CD8-positive, alpha-beta memory T cell (primary cell): ENCODE measurements at regions not wholly inside any gene's neighbourhood (a gene's known extent, or its start where the extent isn't known, plus 50 kb on each side); places are given as distances from the start of the nearest gene placed in this dataset.

Experiments
- CTCF ChIA-PET: fragments of 350-600 bp; sonication (Branson Sonifier 250); formaldehyde crosslinking; loops from one replicate; lab custom pipeline; 2021; ENCODE audit warnings: antibody characterized with exemption; lab: Charles Lee
- POLR2A ChIA-PET: fragments of 350-600 bp; sonication (Branson Sonifier 250); formaldehyde crosslinking; loops from one replicate; lab custom pipeline; 2021; ENCODE audit warnings: antibody characterized with exemption; lab: Charles Lee
- DNase-seq, 5 donors: peaks; one replicate each; pipeline versions ENCODE4 v3.0.0 to v3.0.0-alpha.2; 2020 to 2022; ENCODE audit warnings: mixed read lengths in 1 of 5
- H3K27ac ChIP-seq: one replicate; pipeline ENCODE4 v1.7.0; 2013; ENCODE audit warnings: low read depth, mild to moderate bottlenecking, low read length, moderate library complexity
- H3K27me3 ChIP-seq: 2 replicates; pipeline ENCODE4 v1.7.0; 2013; ENCODE audit warnings: low read length, mild to moderate bottlenecking; ENCODE audit not compliant: insufficient read depth, poor library complexity, severe bottlenecking
- H3K36me3 ChIP-seq: 2 replicates; pipeline ENCODE4 v1.7.0; 2013; ENCODE audit warnings: mild to moderate bottlenecking, low read length, moderate library complexity; ENCODE audit not compliant: insufficient read depth
- H3K4me1 ChIP-seq: 2 replicates; pipeline ENCODE4 v1.7.0; 2013; ENCODE audit warnings: mild to moderate bottlenecking, low read length, moderate library complexity; ENCODE audit not compliant: insufficient read depth
- H3K4me3 ChIP-seq: 2 replicates; pipeline ENCODE4 v1.7.0; 2013; ENCODE audit warnings: mild to moderate bottlenecking, low read length
- H3K9me3 ChIP-seq: 2 replicates; pipeline ENCODE4 v1.7.0; 2013; ENCODE audit warnings: mild to moderate bottlenecking, low read length
- H3K27ac Mint-ChIP-seq, 8 donors: one replicate each; pipeline ENCODE4 v1.8.0; 2020 to 2021; ENCODE audit warnings: mixed read lengths in 8 of 8, mild to moderate bottlenecking in 6 of 8, inconsistent platforms in 3 of 8, moderate library complexity in 3 of 8
- H3K27me3 Mint-ChIP-seq, 2 donors: one replicate each; pipeline ENCODE4 v1.8.0; 2020 to 2021; ENCODE audit warnings: mixed read lengths in 2 of 2, mild to moderate bottlenecking in 1 of 2, moderate library complexity in 1 of 2
- H3K36me3 Mint-ChIP-seq, 3 donors: one replicate each; pipeline ENCODE4 v1.8.0; 2020 to 2021; ENCODE audit warnings: mixed read lengths in 3 of 3, inconsistent platforms in 1 of 3, mild to moderate bottlenecking in 1 of 3
- H3K4me1 Mint-ChIP-seq, 3 donors: one replicate each; pipeline ENCODE4 v1.8.0; 2020 to 2021; ENCODE audit warnings: mixed read lengths in 3 of 3, inconsistent platforms in 1 of 3, mild to moderate bottlenecking in 1 of 3
- H3K4me3 Mint-ChIP-seq, 7 donors: one replicate each; pipeline ENCODE4 v1.8.0; 2020 to 2021; ENCODE audit warnings: mixed read lengths in 7 of 7, mild to moderate bottlenecking in 6 of 7, moderate library complexity in 4 of 7, inconsistent platforms in 2 of 7
- H3K9me3 Mint-ChIP-seq, 5 donors: one replicate each; pipeline ENCODE4 v1.8.0; 2020 to 2022; ENCODE audit warnings: mixed read lengths in 5 of 5, mild to moderate bottlenecking in 3 of 5, moderate library complexity in 2 of 5, inconsistent platforms in 1 of 5

GRCh38 chr11:119991022-119991404 lies 146.9 kb downstream of the TRIM29 start:
- ChIA-PET POLR2A (no interaction called here), CTCF (no interaction called here)
- Mint-ChIP-seq H3K36me3 (peaks cover 0 to 1% (median 0%) of the 10 kb centered on the region in 3 donors), H3K9me3 (no peaks in the 10 kb centered on the region), H3K4me3 (no peak overlapping the region), H3K4me1 (no peaks in the 10 kb centered on the region), H3K27me3 (peaks cover 10 to 26% of the 10 kb centered on the region in 2 donors), H3K27ac (no peak overlapping the region)
- Histone ChIP-seq H3K27ac (no peak overlapping the region), H3K4me1 (no peaks in the 10 kb centered on the region), H3K36me3 (no peaks in the 10 kb centered on the region), H3K4me3 (no peak overlapping the region), H3K27me3 (no peaks in the 10 kb centered on the region), H3K9me3 (no peaks in the 10 kb centered on the region)
- no peak for DNase-seq

DNA sequence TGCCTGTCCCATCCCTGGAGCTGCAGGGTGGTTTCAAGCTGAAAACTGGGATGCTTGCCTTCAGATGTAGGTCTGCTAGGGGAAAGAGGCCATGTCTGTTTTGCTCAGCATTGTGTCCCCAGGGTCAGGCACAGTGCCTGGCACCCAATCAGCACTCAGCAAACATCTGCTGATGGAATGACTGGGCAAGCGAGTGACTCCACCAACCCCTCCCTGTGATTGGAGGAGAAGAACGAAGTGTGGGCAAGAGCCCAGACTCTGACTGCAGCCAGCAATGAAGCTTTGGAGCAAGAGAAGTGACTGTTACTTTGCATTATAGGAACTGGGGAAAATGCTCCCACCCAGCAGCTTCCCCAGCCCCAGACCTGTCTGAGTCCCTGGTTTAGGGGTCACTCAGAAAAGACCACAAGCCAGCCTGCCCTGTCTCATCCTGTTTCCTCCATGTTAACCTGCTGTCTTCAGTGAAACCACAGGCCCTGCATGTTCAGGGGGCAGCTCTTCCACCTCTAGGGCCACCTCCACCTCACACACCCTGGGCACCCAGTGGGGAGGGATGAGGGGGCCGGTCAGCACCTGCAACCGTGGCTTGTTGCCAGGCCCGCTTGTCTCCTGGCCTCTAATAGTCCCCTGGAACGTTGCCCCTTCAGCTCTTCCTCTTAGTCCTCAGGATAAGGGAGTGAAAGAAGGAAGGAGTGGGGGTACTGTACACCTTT lies 147.4 kb downstream of the TRIM29 start:
- no peaks in the 10 kb centered on the region for H3K4me1 ChIP-seq
- Mint-ChIP-seq H3K4me1 (no peaks in the 10 kb centered on the region), H3K27ac (no peak overlapping the region), H3K36me3 (peaks cover 0 to under 1% (median 0%) of the 10 kb centered on the region in 3 donors), H3K9me3 (no peaks in the 10 kb centered on the region), H3K4me3 (no peak overlapping the region), H3K27me3 (peaks cover 7 to 28% of the 10 kb centered on the region in 2 donors)
- no peak overlapping the region for H3K27ac ChIP-seq
- POLR2A ChIA-PET, result no interaction called here
- no peaks in the 10 kb centered on the region for H3K27me3 ChIP-seq
- CTCF ChIA-PET, result no interaction called here
- no peaks in the 10 kb centered on the region for H3K9me3 ChIP-seq
- no peak overlapping the region for H3K4me3 ChIP-seq
- H3K36me3 ChIP-seq, result no peaks in the 10 kb centered on the region
- no peak for DNase-seq

DNA sequence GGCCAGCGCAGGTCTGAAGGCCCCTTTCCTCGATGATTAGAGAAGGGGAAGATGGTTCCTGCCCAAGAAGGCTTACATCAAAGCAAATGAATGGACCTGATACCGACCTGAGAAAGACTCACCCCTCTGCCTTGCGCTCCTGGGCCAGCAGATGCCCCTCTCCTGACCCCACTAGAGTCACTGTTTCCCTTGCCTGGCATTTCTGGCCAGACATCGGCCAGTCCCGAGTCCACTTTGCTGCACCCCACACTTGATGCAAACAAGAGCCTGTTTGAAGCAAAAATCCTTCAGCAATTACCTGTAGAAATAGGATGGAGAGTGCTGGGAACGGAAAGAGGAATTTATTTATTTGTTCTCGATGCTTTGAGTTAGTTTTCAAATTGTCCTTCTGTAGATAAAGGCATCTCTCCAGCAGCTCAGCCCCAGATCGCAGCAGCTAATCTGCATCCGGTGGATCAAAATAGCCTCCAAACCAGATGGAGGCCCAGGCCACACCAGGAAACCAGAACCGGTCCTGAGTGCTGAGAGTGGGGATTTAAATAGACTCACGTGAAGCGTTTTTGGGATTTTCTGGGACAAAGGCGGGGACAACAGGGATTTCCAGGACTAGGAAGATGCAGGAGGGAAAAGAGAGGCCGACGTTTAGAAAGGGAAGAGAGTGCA lies 148.6 kb downstream of the TRIM29 start:
- Mint-ChIP-seq H3K36me3 (no peaks in the 10 kb centered on the region), H3K27ac (no peak overlapping the region), H3K4me3 (no peak overlapping the region), H3K4me1 (no peaks in the 10 kb centered on the region), H3K27me3 (peaks cover 7 to 31% of the 10 kb centered on the region in 2 donors), H3K9me3 (no peaks in the 10 kb centered on the region)
- Histone ChIP-seq H3K4me3 (no peak overlapping the region), H3K27ac (no peak overlapping the region), H3K4me1 (no peaks in the 10 kb centered on the region), H3K9me3 (no peaks in the 10 kb centered on the region), H3K36me3 (no peaks in the 10 kb centered on the region), H3K27me3 (no peaks in the 10 kb centered on the region)
- ChIA-PET POLR2A (no interaction called here), CTCF (no interaction called here)
- DNase-seq, result no peak

GRCh38 chr11:119985551-119985950 lies 152.4 kb downstream of the TRIM29 start:
- Histone ChIP-seq H3K4me1 (no peaks in the 10 kb centered on the region), H3K36me3 (no peaks in the 10 kb centered on the region), H3K4me3 (no peak overlapping the region), H3K27ac (no peak overlapping the region), H3K9me3 (no peaks in the 10 kb centered on the region), H3K27me3 (no peaks in the 10 kb centered on the region)
- DNase-seq, result no peak
- ChIA-PET POLR2A (no interaction called here), CTCF (no interaction called here)
- Mint-ChIP-seq H3K9me3 (no peaks in the 10 kb centered on the region), H3K27ac (no peak overlapping the region), H3K27me3 (peaks cover 8 to 19% of the 10 kb centered on the region in 2 donors), H3K36me3 (no peaks in the 10 kb centered on the region), H3K4me1 (no peaks in the 10 kb centered on the region), H3K4me3 (no peak overlapping the region)

GRCh38 chr11:119983816-119984215 lies 154.1 kb downstream of the TRIM29 start:
- H3K27me3 ChIP-seq, result no peaks in the 10 kb centered on the region
- no peak overlapping the region for H3K4me3 Mint-ChIP-seq
- ChIA-PET POLR2A (no interaction called here), CTCF (no interaction called here)
- H3K27ac ChIP-seq, result no peak overlapping the region
- peaks cover 6 to 13% of the 10 kb centered on the region in 2 donors for H3K27me3 Mint-ChIP-seq
- no peaks in the 10 kb centered on the region for H3K9me3 Mint-ChIP-seq
- no peaks in the 10 kb centered on the region for H3K4me1 ChIP-seq
- H3K9me3 ChIP-seq, result no peaks in the 10 kb centered on the region
- H3K4me1 Mint-ChIP-seq, result no peaks in the 10 kb centered on the region
- no peaks in the 10 kb centered on the region for H3K36me3 ChIP-seq
- DNase-seq, result no peak
- no peak overlapping the region for H3K4me3 ChIP-seq
- H3K27ac Mint-ChIP-seq, result no peak overlapping the region
- no peaks in the 10 kb centered on the region for H3K36me3 Mint-ChIP-seq

- no peak overlapping the region for H3K27ac Mint-ChIP-seq
These were observed 154.6 kb downstream of the TRIM29 start for GRCh38 chr11:119983240-119983732.

GRCh38 chr11:119982517-119983239 lies 155.2 kb downstream of the TRIM29 start:
- CTCF ChIA-PET, result no interaction called here
- Histone ChIP-seq H3K4me1 (no peaks in the 10 kb centered on the region), H3K4me3 (no peak overlapping the region), H3K9me3 (no peaks in the 10 kb centered on the region), H3K27ac (no peak overlapping the region), H3K27me3 (no peaks in the 10 kb centered on the region), H3K36me3 (no peaks in the 10 kb centered on the region)
- H3K27ac Mint-ChIP-seq, result no peak overlapping the region
- no peaks in the 10 kb centered on the region for H3K36me3 Mint-ChIP-seq
- no peak for DNase-seq
- no peaks in the 10 kb centered on the region for H3K4me1 Mint-ChIP-seq
- H3K27me3 Mint-ChIP-seq, result peaks cover 5 to 13% of the 10 kb centered on the region in 2 donors
- H3K4me3 Mint-ChIP-seq, result no peak overlapping the region
- POLR2A ChIA-PET, result no interaction called here
- H3K9me3 Mint-ChIP-seq, result no peaks in the 10 kb centered on the region

More at GRCh38 chr11:119983240-119983732, 154.6 kb downstream of the TRIM29 start:
- Mint-ChIP-seq H3K27me3 (peaks cover 5 to 12% of the 10 kb centered on the region in 2 donors), H3K4me3 (no peak overlapping the region), H3K36me3 (no peaks in the 10 kb centered on the region), H3K4me1 (no peaks in the 10 kb centered on the region), H3K9me3 (no peaks in the 10 kb centered on the region)
- CTCF ChIA-PET, result no interaction called here
- no peaks in the 10 kb centered on the region for H3K36me3 ChIP-seq
- no peaks in the 10 kb centered on the region for H3K27me3 ChIP-seq
- H3K4me3 ChIP-seq, result no peak overlapping the region
- POLR2A ChIA-PET, result no interaction called here
- no peak overlapping the region for H3K27ac ChIP-seq
- H3K9me3 ChIP-seq, result no peaks in the 10 kb centered on the region
- H3K4me1 ChIP-seq, result no peaks in the 10 kb centered on the region
- DNase-seq, result no peak

DNA sequence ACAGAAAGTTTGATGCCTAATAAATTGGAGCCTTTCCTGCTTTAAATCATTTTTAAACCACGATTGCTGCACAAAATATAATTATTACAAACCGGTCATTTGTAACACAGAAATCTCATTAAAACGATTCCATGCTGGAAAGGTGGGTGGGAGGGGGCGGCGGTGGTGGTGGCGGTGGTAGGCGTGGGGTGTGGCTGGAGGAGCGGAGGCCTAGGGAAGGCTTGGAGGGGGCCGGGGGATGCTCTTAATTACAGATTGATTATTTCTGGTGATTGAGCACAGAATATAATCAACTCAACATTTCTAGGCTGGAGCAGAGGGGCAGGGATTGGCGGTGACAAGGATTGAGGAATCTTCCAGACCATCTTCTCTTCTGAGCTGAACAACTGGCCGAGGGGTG lies 157.5 kb downstream of the TRIM29 start:
- Histone ChIP-seq H3K27ac (no peak overlapping the region), H3K36me3 (no peaks in the 10 kb centered on the region), H3K4me1 (no peaks in the 10 kb centered on the region), H3K27me3 (no peaks in the 10 kb centered on the region), H3K9me3 (no peaks in the 10 kb centered on the region), H3K4me3 (no peak overlapping the region)
- Mint-ChIP-seq H3K36me3 (no peaks in the 10 kb centered on the region), H3K4me3 (no peak overlapping the region), H3K27me3 (peaks cover 10 to 12% of the 10 kb centered on the region in 2 donors), H3K9me3 (no peaks in the 10 kb centered on the region), H3K27ac (no peak overlapping the region), H3K4me1 (no peaks in the 10 kb centered on the region)
- ChIA-PET CTCF (no interaction called here), POLR2A (no interaction called here)
- DNase-seq, result no peak
